Gastrocnemius medialis (tissue), 4 donors: ENCODE measurements at regions not wholly inside any gene's neighbourhood (a gene's known extent, or its start where the extent isn't known, plus 50 kb on each side); places are given as distances from the start of the nearest gene placed in this dataset.

Experiments used
- CTCF ChIP-seq, 5 experiments: fragments of 450-650 bp in 3 of 5; fragments of 200-600 bp in 2 of 5; sonication (generic) in 2 of 5; IDR thresholded peaks in 4 of 5; conservative IDR thresholded peaks in 1 of 5; 1 replicate in 4 of 5; 2 replicates in 1 of 5; pipeline ENCODE4 v1.5.1; 2016 to 2019; ENCODE audit warnings: antibody characterized with exemption in 5 of 5, mild to moderate bottlenecking in 3 of 5, moderate library complexity in 3 of 5
- POLR2A ChIP-seq, 2 donors: fragments of 450-650 bp; IDR thresholded peaks; one replicate each; pipeline ENCODE4 v1.6.1; 2017; ENCODE audit warnings: antibody characterized with exemption in 2 of 2, mild to moderate bottlenecking in 2 of 2, moderate library complexity in 2 of 2

GRCh38 chr2:121902616-121903015, 147.2 kb downstream of the TSN start:
- TF ChIP-seq CTCF (IDR thresholded peaks at IDR 0.05 in 4 of 5, conservative IDR thresholded peaks at IDR 0.05 in 1 of 5) (no peak), POLR2A (IDR thresholded peaks at IDR 0.05) (no peak)
